H4 (cell line): ENCODE measurements at regions not wholly inside any gene's neighbourhood (a gene's known extent, or its start where the extent isn't known, plus 50 kb on each side); places are given as distances from the start of the nearest gene placed in this dataset.

Source experiments
- DNase-seq: peaks from one replicate; pipeline ENCODE4 v3.0.0-alpha.2; 2015; ENCODE audit warnings: low spot score

DNA sequence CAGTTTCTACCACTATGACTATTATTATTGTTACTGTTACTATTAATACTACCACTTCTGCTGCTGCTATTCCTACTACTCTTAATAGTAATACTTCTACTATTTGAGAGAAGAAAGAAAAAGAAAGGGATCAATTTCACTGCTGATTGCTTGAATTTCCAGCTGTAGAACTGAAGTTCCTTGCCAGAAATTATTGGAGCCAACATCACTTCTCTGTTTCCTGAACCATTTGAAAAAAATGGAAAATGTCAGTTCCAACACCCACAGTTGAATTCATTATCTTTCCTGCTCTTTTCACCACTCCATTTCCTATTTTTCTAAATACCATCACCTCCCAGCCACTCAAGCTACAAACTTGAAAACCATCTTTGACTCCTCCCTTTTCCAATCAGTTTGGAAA, 54.1 kb upstream of the PIK3C2G start:
- DNase-seq: no peak

DNA sequence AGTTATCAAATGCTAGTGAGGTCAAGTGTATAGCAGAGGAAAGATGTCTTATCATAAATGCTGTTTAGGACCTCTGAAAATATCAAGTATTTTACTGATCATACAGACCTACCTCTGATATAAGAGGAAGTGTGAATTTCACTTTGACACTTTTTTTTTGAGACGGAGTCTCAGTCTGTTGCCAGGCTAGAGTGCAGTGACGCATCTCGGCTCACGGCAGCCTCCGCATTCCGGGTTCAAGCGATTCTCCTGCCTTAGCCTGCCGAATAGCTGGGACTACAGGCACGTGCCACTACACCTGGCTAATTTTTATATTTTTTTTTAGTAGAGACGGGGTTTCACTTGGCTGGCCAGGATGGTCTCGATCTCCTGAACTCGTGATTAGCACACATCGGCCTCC, 55.1 kb upstream of the PIK3C2G start:
- DNase-seq: no peak

GRCh38 chr12:18204053-18204452, 57.3 kb upstream of the PIK3C2G start:
- no peak for DNase-seq

DNA sequence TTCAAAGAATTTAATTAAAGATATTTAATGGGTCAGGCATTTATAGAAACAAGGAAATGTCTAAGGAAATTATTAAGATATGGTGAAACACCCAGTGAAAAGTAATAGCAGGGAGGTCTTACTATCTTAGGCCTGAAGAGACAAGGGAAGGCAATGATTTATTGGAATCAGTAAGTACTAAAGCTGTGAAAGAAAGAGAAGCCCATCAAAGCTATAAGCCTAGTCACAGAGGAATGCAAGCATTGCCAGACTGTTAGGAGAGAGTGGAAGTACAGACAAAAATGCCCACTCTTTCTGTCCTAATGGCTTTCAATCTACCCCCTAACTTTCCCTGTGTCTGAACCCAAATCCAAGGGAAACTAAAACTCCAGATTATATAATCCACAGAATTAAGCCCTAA, 69.2 kb upstream of the PIK3C2G start:
- DNase-seq: no peak

- DNase-seq: no peak
Measured at GRCh38 chr12:18183141-18183540, 78.2 kb upstream of the PIK3C2G start.

GRCh38 chr12:18171571-18171970, 81.6 kb upstream of the RERGL start:
- DNase-seq: no peak

GRCh38 chr12:18168016-18168415, 78.0 kb upstream of the RERGL start:
- no peak for DNase-seq

DNA sequence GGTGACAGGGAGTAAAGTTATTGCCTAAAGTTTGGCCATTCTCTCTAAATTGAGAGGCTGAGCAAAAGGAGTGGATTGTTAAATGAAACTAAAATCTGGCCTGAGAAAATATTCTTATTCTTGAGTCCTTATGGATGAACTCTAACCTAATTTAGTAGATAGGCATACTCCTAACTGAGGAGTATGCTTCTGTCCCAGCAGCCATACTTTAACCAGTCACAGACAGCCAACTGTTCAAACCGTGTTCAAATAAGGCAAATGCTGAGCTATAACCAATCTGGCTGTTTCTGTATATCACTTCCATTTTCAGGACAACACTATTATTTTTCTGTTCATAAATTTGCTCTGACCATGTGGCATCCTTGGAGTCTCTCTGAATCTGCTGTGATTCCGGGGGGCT, 75.9 kb upstream of the RERGL start:
- no peak for DNase-seq

DNA sequence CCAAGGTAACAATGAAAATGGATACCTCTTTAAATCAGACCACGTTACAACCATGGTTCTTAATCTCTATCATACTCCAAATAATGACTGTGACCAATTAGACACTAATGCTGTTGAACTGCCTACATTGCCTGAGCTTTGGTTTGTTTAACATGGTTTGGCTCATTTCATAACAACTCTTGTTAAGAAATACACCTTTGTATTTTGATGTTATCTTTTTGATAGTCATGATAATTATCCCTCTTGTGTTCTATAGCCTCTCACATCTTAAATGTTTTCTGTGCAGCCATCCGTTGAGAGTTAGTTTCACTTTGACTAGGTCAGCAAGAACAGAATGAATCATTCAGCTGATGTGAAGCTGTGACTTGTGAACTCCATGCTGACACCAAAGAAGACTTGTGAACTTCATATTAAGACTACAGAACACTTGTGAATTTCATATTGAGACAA, 75.5 kb upstream of the RERGL start:
- DNase-seq: peak; percentile 63

DNA sequence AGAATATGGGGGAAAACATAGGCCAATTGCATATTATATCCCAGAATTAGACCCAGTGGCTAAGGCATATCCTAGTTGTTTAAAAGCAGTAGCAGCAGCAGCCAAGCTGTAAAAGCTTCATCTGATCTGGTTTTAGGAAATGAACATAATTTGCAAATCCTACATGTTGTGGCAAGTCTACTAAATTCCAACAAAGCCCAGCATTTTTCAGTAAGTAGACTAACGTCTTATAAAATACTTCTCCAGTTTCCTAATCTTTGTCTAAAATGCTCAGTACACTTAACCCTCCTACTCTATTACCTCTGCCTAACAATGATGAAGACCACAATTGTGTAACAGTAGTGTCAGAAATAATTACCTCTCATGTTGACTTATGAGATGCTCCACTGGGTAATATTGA, 70.9 kb upstream of the RERGL start:
- no peak for DNase-seq

DNA sequence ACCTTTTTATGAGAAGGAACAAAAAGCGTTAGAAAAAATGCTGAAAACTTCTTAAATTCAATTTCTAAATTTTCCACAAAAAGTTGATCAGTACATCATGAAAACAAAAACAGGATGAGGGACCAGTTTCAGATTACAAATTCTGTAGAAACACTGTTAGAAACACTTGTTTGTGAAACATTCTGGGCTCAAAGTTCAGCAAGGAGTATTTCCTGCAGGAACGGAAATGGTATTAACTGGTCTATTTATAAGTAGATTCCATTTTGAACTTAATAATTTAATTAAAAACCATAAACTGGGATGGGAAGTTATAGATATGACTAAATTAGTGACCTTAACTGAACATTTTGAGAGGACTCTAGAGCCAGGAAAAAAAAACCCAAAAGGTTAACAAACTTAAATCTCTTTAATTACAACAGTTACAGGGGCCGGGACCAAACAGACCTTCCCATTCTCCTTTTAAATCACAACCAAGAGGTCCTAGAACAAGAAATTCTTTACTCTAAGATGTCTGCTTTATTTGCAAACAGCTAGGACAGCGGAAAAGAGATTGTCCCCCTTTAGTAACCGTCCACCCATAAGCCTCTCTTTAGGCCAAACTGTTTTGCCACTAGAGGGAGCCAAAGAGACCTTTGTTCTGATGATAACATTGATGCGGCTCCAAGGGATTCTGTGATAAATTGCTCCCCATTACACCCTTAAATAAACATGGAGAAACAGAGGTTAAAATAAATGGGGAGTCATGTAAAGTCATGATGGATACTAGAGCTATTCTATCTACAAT, 69.0 kb upstream of the RERGL start:
- DNase-seq: peak; percentile 17

- no peak for DNase-seq
Measured at GRCh38 chr12:18153826-18154225, 63.8 kb upstream of the RERGL start.

GRCh38 chr12:18151036-18151435, 61.0 kb upstream of the RERGL start:
- DNase-seq: no peak

- no peak for DNase-seq
Measured at GRCh38 chr12:18148961-18149360, 59.0 kb upstream of the RERGL start.

GRCh38 chr12:18146363-18146762, 56.4 kb upstream of the RERGL start:
- no peak for DNase-seq

GRCh38 chr12:18145924-18146323, 55.9 kb upstream of the RERGL start:
- DNase-seq: no peak

GRCh38 chr12:18141048-18141982, 51.3 kb upstream of the RERGL start:
- DNase-seq: no peak

DNA sequence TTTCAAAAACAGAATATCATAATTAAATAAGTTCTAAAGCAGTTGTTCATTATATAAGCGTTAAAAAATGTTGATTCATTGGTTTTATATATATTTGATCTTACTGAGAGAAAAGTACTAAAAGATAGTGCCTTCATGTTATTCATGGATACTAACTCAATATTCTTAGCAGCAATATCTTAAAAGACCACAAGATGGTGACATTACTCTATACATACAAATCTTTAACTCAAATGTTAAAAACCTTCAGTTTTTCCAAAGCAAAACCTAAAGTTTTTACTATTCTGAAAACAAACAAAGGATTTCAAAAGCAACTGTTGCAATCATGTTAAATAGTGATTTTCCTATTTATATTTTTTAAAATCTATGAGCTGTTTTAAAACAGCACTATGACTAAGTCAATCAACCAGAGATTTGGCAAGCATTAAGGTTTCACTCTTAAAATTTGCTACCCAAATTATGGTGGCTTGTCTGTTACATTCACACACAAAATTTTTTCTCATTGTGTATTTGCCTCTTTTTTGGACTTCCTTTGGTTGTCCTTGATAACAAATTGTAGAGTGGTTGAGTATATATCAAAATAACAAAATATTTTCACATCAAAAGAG, 50.1 kb upstream of the RERGL start:
- peak; percentile 12 for DNase-seq
